ENCODE measurements at regions not wholly inside any gene's neighbourhood (a gene's known extent, or its start where the extent isn't known, plus 50 kb on each side); places are given as distances from the start of the nearest gene placed in this dataset.

DNA sequence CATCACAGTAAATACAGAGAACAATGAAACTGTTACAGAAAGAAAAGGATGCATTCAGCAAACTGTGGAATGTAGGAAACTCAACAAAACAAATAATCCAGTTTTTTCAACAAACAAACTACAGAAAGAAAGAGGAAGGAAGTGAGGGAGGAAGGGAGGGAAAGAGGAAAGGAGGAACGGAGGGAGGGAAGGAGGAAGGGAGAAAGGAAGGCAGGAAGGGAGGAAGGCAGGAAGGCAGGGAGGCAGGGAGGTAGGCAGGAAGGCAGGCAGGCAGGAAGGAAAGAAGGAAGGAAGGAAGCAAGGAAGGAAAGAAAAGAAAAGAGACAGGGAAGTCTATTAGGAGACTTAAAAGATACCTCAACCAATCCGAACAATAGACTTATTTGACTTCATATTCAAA is 135.7 kb downstream of the EFHB start:
- TF ChIP-seq GATA2 (IDR thresholded peaks at IDR 0.05; ENCODE audit: low read depth, low read length) (no peak), GATA3 (IDR thresholded peaks at IDR 0.05; ENCODE audit: low read depth, low read length) (no peak)
